IPS-NIHi7 (cell line): ENCODE measurements at regions not wholly inside any gene's neighbourhood (a gene's known extent, or its start where the extent isn't known, plus 50 kb on each side); places are given as distances from the start of the nearest gene placed in this dataset.
"Not testable (repeated sequence)": the region's sequence is repeated elsewhere in the genome, so short reads cannot be mapped to it uniquely, and the experiment has no call there.

Experiments
- DNase-seq: peaks from one replicate; pipeline ENCODE4 v3.0.0; 2012; ENCODE audit warnings: mixed read lengths; ENCODE audit errors: extremely low spot score

GRCh38 chr2:8422450-8422800 is 259.4 kb upstream of the ID2 start:
- DNase-seq: no peak

- no peak for DNase-seq
Measured at GRCh38 chr2:8424997-8425900, 256.6 kb upstream of the ID2 start.

- DNase-seq: no peak
Measured at GRCh38 chr2:8426550-8426949, 255.3 kb upstream of the ID2 start.

GRCh38 chr2:8427211-8427610 is 254.6 kb upstream of the ID2 start:
- no peak for DNase-seq

- no peak for DNase-seq
Measured at GRCh38 chr2:8430628-8431027, 251.2 kb upstream of the ID2 start.

- DNase-seq: no peak
Measured at GRCh38 chr2:8431446-8432125, 250.3 kb upstream of the ID2 start.

- no peak for DNase-seq
Measured at GRCh38 chr2:8432706-8433336, 249.0 kb upstream of the ID2 start.

GRCh38 chr2:8433390-8433789 is 248.5 kb upstream of the ID2 start:
- DNase-seq: no peak

- DNase-seq: no peak
Measured at GRCh38 chr2:8435608-8436007, 246.2 kb upstream of the ID2 start.

GRCh38 chr2:8436585-8436984 is 245.3 kb upstream of the ID2 start:
- no peak for DNase-seq

GRCh38 chr2:8437228-8437948 is 244.5 kb upstream of the ID2 start:
- DNase-seq: no peak

GRCh38 chr2:8437949-8438400 is 243.9 kb upstream of the ID2 start:
- no peak for DNase-seq

GRCh38 chr2:8438476-8438875 is 243.4 kb upstream of the ID2 start:
- DNase-seq: no peak

- DNase-seq: no peak
Measured at GRCh38 chr2:8438996-8439395, 242.9 kb upstream of the ID2 start.

GRCh38 chr2:8440029-8440778 is 241.7 kb upstream of the ID2 start:
- no peak for DNase-seq

GRCh38 chr2:8441371-8441770 is 240.5 kb upstream of the ID2 start:
- DNase-seq: no peak

GRCh38 chr2:8441986-8442385 is 239.9 kb upstream of the ID2 start:
- DNase-seq: no peak

GRCh38 chr2:8442833-8443486 is 238.9 kb upstream of the ID2 start:
- DNase-seq: no peak

- DNase-seq: peak; percentile 65
Measured at GRCh38 chr2:8445580-8445979, 236.3 kb upstream of the ID2 start.

- not testable (repeated sequence) for DNase-seq
Measured at GRCh38 chr2:8446751-8447150, 235.1 kb upstream of the ID2 start.
